Dendritic cell treated with granulocyte-macrophage colony-stimulating factor and Interleukin-4, amounts not matched to agents 40 ng/mL and 50 ng/mL, for 4 days (primary cell): ENCODE measurements at regions not wholly inside any gene's neighbourhood (a gene's known extent, or its start where the extent isn't known, plus 50 kb on each side); places are given as distances from the start of the nearest gene placed in this dataset.

ENCODE experiments used
- H3K27ac Mint-ChIP-seq: one replicate; pipeline ENCODE4 v1.8.0; 2022; ENCODE audit warnings: mild to moderate bottlenecking, mixed read lengths
- H3K27me3 Mint-ChIP-seq: one replicate; pipeline ENCODE4 v1.8.0; 2022; ENCODE audit warnings: mild to moderate bottlenecking, mixed read lengths
- H3K36me3 Mint-ChIP-seq: one replicate; pipeline ENCODE4 v1.8.0; 2022; ENCODE audit warnings: low read depth, mixed read lengths
- H3K4me1 Mint-ChIP-seq: one replicate; pipeline ENCODE4 v1.8.0; 2022; ENCODE audit warnings: low read depth, mixed read lengths
- H3K4me3 Mint-ChIP-seq: one replicate; pipeline ENCODE4 v1.8.0; 2022; ENCODE audit warnings: mild to moderate bottlenecking, moderate library complexity, mixed read lengths
- H3K9me3 Mint-ChIP-seq: one replicate; pipeline ENCODE4 v1.8.0; 2022; ENCODE audit warnings: mixed read lengths
- intact Hi-C: fragments of 100-400 bp; cut with micrococcal nuclease; formaldehyde crosslinking; loops from one replicate; pipeline ENCODE4 v1.15.0; 2022

DNA sequence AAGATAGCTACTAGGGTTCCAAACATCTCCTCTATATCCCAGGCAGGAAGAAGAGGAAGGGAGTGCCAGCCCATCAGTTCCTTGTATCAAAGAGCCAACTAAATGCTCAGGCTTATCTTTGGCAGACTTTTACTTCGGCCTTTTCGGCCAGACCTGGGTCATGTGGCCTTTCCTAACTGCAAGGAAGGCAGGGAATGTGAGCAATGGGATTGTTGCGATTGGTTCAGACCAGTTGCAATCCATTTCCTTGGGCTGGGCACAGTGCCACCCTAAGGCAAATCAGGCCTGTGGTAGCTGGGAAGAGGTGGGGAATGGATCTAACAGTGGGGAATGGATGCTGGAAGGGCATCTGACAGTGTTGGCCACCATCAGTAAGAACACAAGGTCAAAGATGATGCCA lies 109.9 kb downstream of the RPS24 start:
- peaks cover 23% of the 10 kb centered on the region for H3K9me3 Mint-ChIP-seq
- peaks cover 13% of the 10 kb centered on the region for H3K27me3 Mint-ChIP-seq
- H3K36me3 Mint-ChIP-seq = no peaks in the 10 kb centered on the region
- H3K4me1 Mint-ChIP-seq = no peaks in the 10 kb centered on the region
- no peak overlapping the region for H3K27ac Mint-ChIP-seq
- no peak overlapping the region for H3K4me3 Mint-ChIP-seq
- intact Hi-C loops = no loop called here

DNA sequence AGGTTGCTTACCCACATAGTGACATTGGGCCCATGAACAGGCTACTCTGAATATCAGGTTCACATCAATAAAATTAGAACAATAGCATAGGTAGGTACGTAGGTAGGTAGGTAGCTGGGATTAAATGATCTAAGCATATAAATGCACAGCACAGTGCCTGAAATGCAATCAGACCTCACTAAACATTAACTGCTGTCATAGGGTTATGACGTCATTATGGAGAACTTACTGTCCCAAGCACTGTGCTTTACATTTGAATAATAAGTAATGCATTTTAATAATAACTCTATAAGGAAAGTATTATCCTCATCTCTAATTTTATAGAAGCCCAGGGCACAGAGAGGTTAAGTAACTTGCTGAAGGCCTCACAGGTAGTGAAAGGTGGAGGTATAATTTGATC lies 112.5 kb downstream of the RPS24 start:
- H3K4me1 Mint-ChIP-seq = no peaks in the 10 kb centered on the region
- no peak overlapping the region for H3K4me3 Mint-ChIP-seq
- H3K9me3 Mint-ChIP-seq = peaks cover 23% of the 10 kb centered on the region
- H3K27me3 Mint-ChIP-seq = peaks cover 14% of the 10 kb centered on the region
- no peak overlapping the region for H3K27ac Mint-ChIP-seq
- intact Hi-C loops = no loop called here
- no peaks in the 10 kb centered on the region for H3K36me3 Mint-ChIP-seq

DNA sequence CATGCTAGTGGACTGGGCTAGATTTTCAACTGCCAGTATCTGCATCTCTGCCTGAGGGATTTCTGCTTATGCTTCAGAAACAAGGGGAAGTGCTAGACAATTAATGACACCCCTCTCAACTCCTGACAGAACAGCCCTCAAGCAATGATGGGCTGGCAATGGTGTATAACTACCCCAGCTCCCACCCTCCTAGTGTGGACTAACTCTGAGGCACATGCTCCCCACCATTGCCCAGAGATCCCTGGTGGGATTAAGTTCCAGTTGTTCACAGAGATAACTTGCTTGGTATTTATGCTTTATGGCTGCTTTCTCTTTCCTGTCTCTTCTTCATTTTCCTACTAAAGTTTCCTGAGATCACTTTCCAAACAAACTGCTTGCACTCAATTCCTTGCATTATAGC lies 113.5 kb downstream of the RPS24 start:
- no peak overlapping the region for H3K27ac Mint-ChIP-seq
- H3K4me1 Mint-ChIP-seq = no peaks in the 10 kb centered on the region
- H3K4me3 Mint-ChIP-seq = no peak overlapping the region
- H3K9me3 Mint-ChIP-seq = peaks cover 23% of the 10 kb centered on the region
- no peaks in the 10 kb centered on the region for H3K36me3 Mint-ChIP-seq
- intact Hi-C loops = no loop called here
- peaks cover 14% of the 10 kb centered on the region for H3K27me3 Mint-ChIP-seq

DNA sequence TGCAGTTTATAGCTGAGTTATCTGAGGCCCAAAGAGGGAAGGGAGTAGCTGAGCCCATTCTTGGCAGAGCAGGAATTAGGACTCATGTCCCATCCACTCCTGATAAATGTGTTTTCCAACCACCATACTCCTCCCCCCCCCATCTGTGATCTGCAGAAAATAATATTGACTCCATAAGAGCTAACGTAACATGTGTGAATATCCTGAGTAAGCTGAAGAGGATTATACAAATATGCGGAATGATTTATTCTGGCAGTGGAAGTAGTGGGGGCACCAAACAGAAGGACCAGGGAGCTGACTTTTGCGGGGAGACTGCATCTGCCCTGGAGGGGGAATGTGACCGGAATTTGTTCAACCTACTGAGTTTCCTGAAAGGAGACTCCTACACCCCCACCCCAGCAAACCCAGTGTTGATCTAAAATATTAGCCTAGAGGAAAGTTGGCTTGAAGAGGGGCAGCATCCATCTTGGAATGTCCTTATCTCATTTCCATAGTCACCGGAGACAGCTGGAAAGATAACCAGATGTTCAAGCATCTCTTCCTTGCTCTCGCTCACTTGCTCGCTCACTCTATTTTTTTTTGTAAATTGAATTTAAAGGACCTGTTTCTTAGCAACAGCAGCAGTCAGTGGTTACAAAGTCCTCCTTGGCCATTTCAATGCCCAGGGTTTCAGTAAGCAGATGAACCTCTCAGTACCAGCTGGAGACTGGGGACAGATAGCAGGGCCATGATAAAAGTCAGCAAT lies 114.7 kb downstream of the RPS24 start:
- intact Hi-C loops = no loop called here
- Mint-ChIP-seq H3K9me3 (peaks cover 14% of the 10 kb centered on the region), H3K4me3 (no peak overlapping the region), H3K4me1 (no peaks in the 10 kb centered on the region), H3K27ac (no peak overlapping the region), H3K36me3 (no peaks in the 10 kb centered on the region), H3K27me3 (peaks cover 11% of the 10 kb centered on the region)

DNA sequence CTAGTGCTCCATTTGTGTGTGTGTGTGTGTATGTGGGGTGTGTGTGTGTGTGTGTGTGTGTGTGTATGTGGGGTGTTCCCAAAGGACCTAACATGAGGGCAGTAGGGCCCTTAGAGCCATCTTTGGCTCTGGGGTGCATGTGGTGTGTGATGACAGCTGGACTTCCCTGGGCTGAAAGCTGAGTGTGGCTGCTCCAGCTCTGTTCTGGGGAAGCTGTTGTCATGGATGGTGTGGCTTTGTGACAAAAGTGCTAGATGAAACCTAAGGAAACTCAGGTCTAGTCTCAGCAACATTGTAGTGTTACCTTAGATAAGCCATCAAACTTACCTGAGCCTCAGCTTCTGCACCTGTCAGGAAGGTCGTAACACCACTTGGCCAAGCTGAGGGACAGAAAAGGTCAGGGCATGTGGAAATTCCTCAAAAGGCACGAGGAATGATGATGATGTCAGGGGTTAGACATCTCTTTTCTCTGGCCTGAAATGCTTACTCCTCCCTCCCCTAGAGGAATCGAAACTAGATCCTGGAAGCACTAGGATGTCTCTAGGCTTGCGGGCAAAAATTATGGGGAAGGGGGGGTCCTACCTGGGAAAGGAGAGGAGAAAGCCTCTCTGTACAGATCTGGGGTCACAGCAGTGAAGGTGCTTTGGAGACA lies 115.4 kb downstream of the RPS24 start:
- peaks cover 9% of the 10 kb centered on the region for H3K27me3 Mint-ChIP-seq
- no peaks in the 10 kb centered on the region for H3K36me3 Mint-ChIP-seq
- no peaks in the 10 kb centered on the region for H3K4me1 Mint-ChIP-seq
- intact Hi-C loops = no loop called here
- no peak overlapping the region for H3K27ac Mint-ChIP-seq
- H3K4me3 Mint-ChIP-seq = no peak overlapping the region
- peaks cover 8% of the 10 kb centered on the region for H3K9me3 Mint-ChIP-seq

DNA sequence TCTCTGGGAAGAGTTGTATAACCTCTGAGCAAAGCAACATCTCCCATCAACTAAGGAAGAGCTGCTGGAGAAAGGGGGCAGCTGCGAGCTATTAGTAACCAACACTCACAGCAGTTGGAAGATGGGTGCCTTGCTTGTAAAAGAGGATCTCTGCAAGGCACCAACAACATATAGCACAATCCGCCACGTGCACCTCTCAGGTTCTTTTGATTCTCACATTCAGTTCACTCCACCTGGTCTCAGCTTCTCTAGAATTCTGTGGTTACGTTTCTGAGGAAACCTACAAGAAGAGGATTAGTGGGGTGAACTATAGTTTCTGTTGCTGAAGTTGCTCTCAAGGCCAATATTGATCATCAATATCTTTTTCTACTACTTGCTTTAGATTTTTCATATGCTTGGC lies 117.1 kb downstream of the RPS24 start:
- Mint-ChIP-seq H3K4me3 (no peak overlapping the region), H3K36me3 (no peaks in the 10 kb centered on the region), H3K9me3 (no peaks in the 10 kb centered on the region), H3K27me3 (peaks cover 6% of the 10 kb centered on the region), H3K27ac (no peak overlapping the region), H3K4me1 (no peaks in the 10 kb centered on the region)
- intact Hi-C loops = no loop called here

DNA sequence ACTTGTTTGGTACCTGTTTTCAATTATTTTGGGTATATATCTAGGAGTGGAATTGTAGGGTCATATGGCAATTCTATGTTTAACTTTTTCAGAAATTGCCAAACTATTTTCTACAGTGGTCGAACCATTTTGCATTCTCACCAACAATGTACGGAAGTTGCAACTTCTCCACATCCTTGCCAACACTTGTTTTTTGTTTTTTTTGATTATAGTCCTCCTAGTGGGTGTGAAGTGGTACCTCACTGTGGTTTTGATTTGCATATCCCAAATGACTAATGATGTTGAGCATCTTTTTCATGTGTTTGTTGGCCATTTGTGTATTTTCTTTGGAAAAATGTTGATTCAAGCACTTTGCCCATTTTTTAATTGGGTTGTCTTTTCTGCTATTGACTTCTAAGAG lies 122.1 kb downstream of the RPS24 start:
- no peaks in the 10 kb centered on the region for H3K9me3 Mint-ChIP-seq
- no peaks in the 10 kb centered on the region for H3K4me1 Mint-ChIP-seq
- H3K4me3 Mint-ChIP-seq = no peak overlapping the region
- intact Hi-C loops = no loop called here
- H3K27ac Mint-ChIP-seq = no peak overlapping the region
- no peaks in the 10 kb centered on the region for H3K36me3 Mint-ChIP-seq
- peaks cover 1% of the 10 kb centered on the region for H3K27me3 Mint-ChIP-seq

DNA sequence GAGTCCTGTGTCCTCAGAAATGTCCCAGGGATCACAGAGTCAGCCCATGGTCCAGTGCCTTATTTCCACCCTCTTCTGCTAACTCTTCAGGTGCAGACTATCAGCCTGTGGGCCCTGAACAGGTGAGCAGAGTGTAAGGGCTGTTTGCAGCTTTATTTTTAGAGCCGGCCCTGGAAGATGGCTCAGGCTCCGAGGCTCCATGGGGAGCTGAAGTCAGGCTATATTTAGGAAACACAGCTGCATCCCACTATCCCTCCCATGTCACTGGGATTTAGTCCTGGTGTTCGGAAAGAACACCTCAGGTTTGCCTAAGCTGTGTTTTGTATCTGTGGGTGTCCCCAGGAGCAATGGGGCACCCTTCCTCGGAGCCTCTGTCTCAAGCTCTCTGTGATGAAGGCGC lies 126.9 kb downstream of the RPS24 start:
- Mint-ChIP-seq H3K27ac (no peak overlapping the region), H3K4me3 (no peak overlapping the region), H3K9me3 (peaks cover 10% of the 10 kb centered on the region), H3K27me3 (peaks cover 2% of the 10 kb centered on the region), H3K36me3 (no peaks in the 10 kb centered on the region), H3K4me1 (no peaks in the 10 kb centered on the region)
- intact Hi-C loops = no loop called here

DNA sequence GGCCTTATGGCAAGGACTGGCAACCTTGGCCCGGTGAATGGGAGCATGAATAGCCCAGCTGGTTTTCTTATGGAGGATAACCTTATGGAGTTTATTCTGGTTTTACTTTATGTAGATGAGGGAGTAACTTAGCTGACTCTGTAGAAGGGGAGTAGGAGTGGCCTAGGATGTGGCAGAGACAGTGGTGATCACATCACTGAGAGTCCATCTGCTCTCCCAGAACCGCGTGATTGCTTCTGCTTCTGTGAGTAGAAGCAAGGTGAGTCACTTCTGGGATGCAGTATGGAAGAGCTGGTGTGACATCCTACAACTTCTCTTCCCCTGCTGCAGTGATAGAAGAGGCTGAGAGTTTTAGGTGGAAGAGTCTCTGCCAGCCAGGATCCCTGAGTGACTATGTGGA lies 129.2 kb downstream of the RPS24 start:
- no peak overlapping the region for H3K27ac Mint-ChIP-seq
- intact Hi-C loops = no loop called here
- H3K27me3 Mint-ChIP-seq = peaks cover 2% of the 10 kb centered on the region
- no peak overlapping the region for H3K4me3 Mint-ChIP-seq
- no peaks in the 10 kb centered on the region for H3K4me1 Mint-ChIP-seq
- peaks cover 10% of the 10 kb centered on the region for H3K9me3 Mint-ChIP-seq
- no peaks in the 10 kb centered on the region for H3K36me3 Mint-ChIP-seq

DNA sequence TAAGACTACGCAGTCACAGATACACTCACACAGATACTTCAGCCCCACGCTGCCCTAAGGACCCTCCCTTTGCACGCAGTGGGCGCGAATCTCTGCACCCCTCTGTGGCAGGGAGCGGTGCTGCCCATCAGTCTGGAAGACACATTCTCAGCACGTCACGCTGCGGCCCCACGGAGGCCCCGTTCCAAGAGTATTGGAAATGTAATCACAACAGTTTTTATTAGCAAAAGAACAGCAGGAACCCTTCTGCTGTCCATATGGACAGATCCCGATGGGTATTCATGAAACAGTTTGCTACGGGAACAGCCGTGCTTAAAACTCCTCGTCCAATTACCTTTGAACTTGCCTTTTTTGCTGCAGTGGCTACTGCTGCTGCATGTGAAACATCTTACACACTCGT lies 131.0 kb downstream of the RPS24 start:
- H3K36me3 Mint-ChIP-seq = no peaks in the 10 kb centered on the region
- H3K4me3 Mint-ChIP-seq = no peak overlapping the region
- peaks cover 10% of the 10 kb centered on the region for H3K9me3 Mint-ChIP-seq
- intact Hi-C loops = no loop called here
- H3K4me1 Mint-ChIP-seq = no peaks in the 10 kb centered on the region
- peaks cover 9% of the 10 kb centered on the region for H3K27me3 Mint-ChIP-seq
- no peak overlapping the region for H3K27ac Mint-ChIP-seq

DNA sequence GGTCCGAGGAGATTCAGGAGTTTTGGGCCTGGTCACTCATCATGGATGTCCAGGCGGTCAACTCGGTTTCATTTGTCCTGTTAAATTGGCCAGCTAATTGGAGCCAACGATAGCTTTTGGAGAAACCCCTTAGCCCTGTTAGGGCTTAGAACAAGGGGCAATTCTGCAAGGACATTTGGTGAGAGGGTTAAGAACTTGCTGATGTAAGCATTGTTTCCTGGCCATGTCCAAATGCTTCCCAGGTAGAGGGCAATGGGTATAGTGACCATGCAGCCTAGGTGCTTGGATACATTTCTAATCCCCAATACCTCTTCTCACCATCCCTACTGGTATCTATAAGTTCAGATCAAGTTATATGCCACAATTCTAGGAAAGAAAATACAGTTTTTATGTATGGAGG lies 131.5 kb downstream of the RPS24 start:
- intact Hi-C loops = no loop called here
- H3K4me3 Mint-ChIP-seq = no peak overlapping the region
- H3K27ac Mint-ChIP-seq = no peak overlapping the region
- H3K27me3 Mint-ChIP-seq = peaks cover 9% of the 10 kb centered on the region
- no peaks in the 10 kb centered on the region for H3K36me3 Mint-ChIP-seq
- H3K4me1 Mint-ChIP-seq = no peaks in the 10 kb centered on the region
- peaks cover 10% of the 10 kb centered on the region for H3K9me3 Mint-ChIP-seq

DNA sequence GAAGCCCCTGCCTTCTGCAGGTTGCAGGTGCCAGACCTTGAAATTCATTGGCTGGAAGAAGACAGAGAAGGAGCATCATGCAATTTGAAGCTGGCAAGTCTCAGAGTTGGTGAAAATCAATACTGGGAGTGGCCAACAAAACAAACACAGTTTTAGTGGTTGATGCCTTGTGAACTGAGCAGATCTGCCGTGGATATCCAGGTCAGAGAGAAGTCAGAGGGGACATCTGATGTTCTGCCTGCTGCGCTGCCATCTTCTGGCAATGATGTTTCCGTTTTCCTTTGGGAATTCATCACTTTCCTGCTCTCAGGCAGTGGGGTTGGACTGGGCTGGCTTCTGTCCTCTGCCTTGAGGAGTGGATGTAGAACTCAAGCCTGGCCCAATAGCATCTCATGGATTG lies 132.0 kb downstream of the RPS24 start:
- intact Hi-C loops = no loop called here
- Mint-ChIP-seq H3K9me3 (peaks cover 10% of the 10 kb centered on the region), H3K4me3 (no peak overlapping the region), H3K4me1 (no peaks in the 10 kb centered on the region), H3K27me3 (peaks cover 9% of the 10 kb centered on the region), H3K27ac (no peak overlapping the region), H3K36me3 (no peaks in the 10 kb centered on the region)

DNA sequence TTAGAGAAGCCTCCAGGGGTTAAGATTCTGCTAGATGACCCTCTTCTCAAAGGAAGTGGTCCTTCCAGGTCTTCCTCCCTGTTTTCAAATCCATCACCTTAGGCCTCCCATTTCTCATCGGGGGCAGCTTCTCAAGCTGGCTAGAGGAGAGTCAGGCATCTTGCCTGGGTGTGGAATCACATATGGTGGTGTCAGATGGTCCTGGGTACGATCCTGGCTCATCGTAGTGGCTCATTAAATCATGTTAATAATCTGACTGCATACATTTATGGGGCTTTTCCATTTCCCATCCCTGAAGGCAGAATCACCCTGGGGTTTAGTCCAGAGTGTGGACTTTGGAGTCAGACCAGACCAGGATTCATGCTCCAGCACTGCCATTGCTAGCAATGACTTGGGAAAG lies 132.6 kb downstream of the RPS24 start:
- Mint-ChIP-seq H3K9me3 (peaks cover 10% of the 10 kb centered on the region), H3K27me3 (peaks cover 9% of the 10 kb centered on the region), H3K27ac (no peak overlapping the region), H3K36me3 (no peaks in the 10 kb centered on the region), H3K4me3 (no peak overlapping the region), H3K4me1 (no peaks in the 10 kb centered on the region)
- intact Hi-C loops = no loop called here

DNA sequence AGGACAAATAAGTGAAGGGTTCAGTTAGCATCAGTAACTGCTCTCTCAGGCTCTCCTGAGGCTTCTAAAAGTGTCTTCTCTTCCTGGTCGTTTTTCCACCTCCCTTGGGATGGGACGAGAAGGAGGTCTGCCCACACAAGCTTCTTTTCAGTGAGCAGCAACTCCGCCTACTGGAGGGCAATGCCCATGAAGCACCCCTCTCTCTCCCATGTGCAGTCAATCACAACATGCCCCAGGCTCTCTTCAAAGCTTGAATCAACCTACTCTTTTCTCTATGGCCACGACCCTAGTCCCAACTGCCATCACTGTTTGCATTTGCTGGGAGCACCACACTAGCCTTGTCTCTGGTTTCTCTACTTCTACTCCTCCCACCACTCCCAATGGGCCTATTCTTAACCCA lies 135.6 kb downstream of the RPS24 start:
- Mint-ChIP-seq H3K27me3 (peaks cover 10% of the 10 kb centered on the region), H3K36me3 (no peaks in the 10 kb centered on the region)
- intact Hi-C loops = no loop called here

DNA sequence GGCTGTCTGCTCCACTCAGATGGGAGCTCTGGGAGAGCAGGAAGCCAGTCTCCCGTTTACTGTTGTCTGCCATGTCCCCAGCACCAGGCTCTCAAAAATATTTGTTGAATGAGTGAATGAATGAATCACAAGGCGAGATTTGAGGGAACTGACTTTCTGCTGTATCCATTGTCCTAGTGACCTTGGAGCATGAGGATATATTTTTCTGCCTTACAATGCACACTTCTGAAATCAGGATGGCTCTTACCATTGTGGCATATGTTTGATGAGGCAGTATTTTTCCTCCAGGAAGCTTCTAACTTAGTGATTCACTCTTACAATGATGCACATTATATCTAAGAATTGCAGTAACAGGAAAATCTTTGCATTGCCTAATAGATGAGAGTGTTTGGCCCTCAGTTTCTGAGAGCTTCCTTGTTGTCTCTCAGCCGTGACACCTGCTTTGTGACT lies 136.4 kb downstream of the RPS24 start:
- Mint-ChIP-seq H3K4me1 (peaks cover 16% of the 10 kb centered on the region), H3K9me3 (no peaks in the 10 kb centered on the region), H3K27me3 (peaks cover 9% of the 10 kb centered on the region), H3K4me3 (no peak overlapping the region), H3K27ac (no peak overlapping the region), H3K36me3 (no peaks in the 10 kb centered on the region)
- intact Hi-C loops = no loop called here

More for the DNA sequence above, 135.6 kb downstream of the RPS24 start:
- no peak overlapping the region for H3K27ac Mint-ChIP-seq
- peaks cover 13% of the 10 kb centered on the region for H3K4me1 Mint-ChIP-seq
- no peaks in the 10 kb centered on the region for H3K9me3 Mint-ChIP-seq
- no peak overlapping the region for H3K4me3 Mint-ChIP-seq
